Stimulated activated CD4-positive, alpha-beta T cell treated with anti-CD3 and anti-CD28 coated beads, Interleukin-1b, Interleukin-23, amount 100 ng/mL, for 48 hours (primary cell): ENCODE measurements at regions not wholly inside any gene's neighbourhood (a gene's known extent, or its start where the extent isn't known, plus 50 kb on each side); places are given as distances from the start of the nearest gene placed in this dataset.
"Not testable (repeated sequence)": the region's sequence is repeated elsewhere in the genome, so short reads cannot be mapped to it uniquely, and the experiment has no call there.

Experiments
- DNase-seq: peaks from one replicate; pipeline ENCODE4 v3.0.0-alpha.2; 2020

- no peak for DNase-seq
These were observed 327.7 kb downstream of the SUCLG1 start for GRCh38 chr2:84131278-84131830.

GRCh38 chr2:84129018-84129417, 330.1 kb downstream of the SUCLG1 start:
- no peak for DNase-seq

GRCh38 chr2:84127812-84128211, 331.3 kb downstream of the SUCLG1 start:
- DNase-seq, result not testable (repeated sequence)

- no peak for DNase-seq
These were observed 332.6 kb downstream of the SUCLG1 start for GRCh38 chr2:84126530-84126929.

GRCh38 chr2:84126084-84126483, 333.0 kb downstream of the SUCLG1 start:
- DNase-seq, result no peak

- DNase-seq, result no peak
These were observed 342.9 kb downstream of the SUCLG1 start for GRCh38 chr2:84116143-84116542.

- no peak for DNase-seq
These were observed 343.8 kb downstream of the SUCLG1 start for GRCh38 chr2:84115173-84115857.

- not testable (repeated sequence) for DNase-seq
These were observed 355.1 kb downstream of the SUCLG1 start for GRCh38 chr2:84103816-84104527.

GRCh38 chr2:84102274-84102673, 356.8 kb downstream of the SUCLG1 start:
- DNase-seq, result no peak

- no peak for DNase-seq
These were observed 370.4 kb downstream of the SUCLG1 start for GRCh38 chr2:84088656-84089055.

- no peak for DNase-seq
These were observed 373.5 kb downstream of the SUCLG1 start for GRCh38 chr2:84085562-84085961.

- DNase-seq, result no peak
These were observed 374.2 kb downstream of the SUCLG1 start for GRCh38 chr2:84084856-84085255.

- no peak for DNase-seq
These were observed 375.1 kb downstream of the SUCLG1 start for GRCh38 chr2:84083984-84084383.

GRCh38 chr2:84078471-84078870, 380.6 kb downstream of the SUCLG1 start:
- no peak for DNase-seq

- no peak for DNase-seq
These were observed 381.6 kb downstream of the SUCLG1 start for GRCh38 chr2:84077496-84077895.

GRCh38 chr2:84071050-84071449, 388.0 kb downstream of the SUCLG1 start:
- DNase-seq, result no peak

- DNase-seq, result no peak
These were observed 393.2 kb downstream of the SUCLG1 start for GRCh38 chr2:84065857-84066256.

- DNase-seq, result no peak
These were observed 401.0 kb downstream of the SUCLG1 start for GRCh38 chr2:84057917-84058560.

GRCh38 chr2:84055816-84056215, 403.3 kb downstream of the SUCLG1 start:
- DNase-seq, result no peak

GRCh38 chr2:84054577-84054976, 404.5 kb downstream of the SUCLG1 start:
- DNase-seq, result not testable (repeated sequence)

- DNase-seq, result no peak
These were observed 406.2 kb downstream of the SUCLG1 start for GRCh38 chr2:84052913-84053312.

- no peak for DNase-seq
These were observed 407.0 kb downstream of the SUCLG1 start for GRCh38 chr2:84052043-84052442.

- no peak for DNase-seq
These were observed 410.1 kb downstream of the SUCLG1 start for GRCh38 chr2:84048964-84049363.

GRCh38 chr2:84041506-84041905, 417.6 kb downstream of the SUCLG1 start:
- DNase-seq, result no peak
